ENCODE measurements at regions not wholly inside any gene's neighbourhood (a gene's known extent, or its start where the extent isn't known, plus 50 kb on each side); places are given as distances from the start of the nearest gene placed in this dataset.

DNA sequence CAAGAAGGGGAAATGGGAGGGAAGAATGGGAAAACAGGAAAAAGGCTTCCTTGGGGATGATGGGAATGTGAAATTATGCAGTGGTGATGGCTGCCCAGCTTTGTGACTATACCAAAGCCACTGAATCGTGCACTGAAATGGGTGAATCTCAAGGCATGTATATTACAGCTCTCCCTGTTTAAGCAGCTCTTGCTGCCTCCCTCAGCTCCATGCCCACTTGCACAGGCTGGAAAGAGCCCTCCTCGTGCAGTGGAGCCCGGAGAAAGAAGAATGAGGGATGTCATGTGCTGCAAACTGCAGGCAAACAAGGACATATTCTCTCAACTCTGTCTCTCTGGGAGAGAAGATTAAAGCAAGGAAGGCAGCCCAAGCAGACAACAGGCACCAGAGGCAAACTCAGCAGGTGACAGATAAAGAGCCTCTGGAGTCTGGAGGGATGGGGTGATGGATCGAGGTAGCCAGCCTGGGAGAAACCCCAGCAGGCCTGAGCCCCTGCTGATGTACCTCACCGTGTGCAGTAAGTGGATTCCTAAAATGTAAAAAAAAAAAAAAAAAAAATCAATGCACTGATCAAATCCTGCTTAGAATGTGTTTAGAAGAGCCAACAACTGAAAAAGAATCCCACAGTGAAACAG, 62.4 kb upstream of the SLC66A3 start:
- TF ChIP-seq, protein P1, sequence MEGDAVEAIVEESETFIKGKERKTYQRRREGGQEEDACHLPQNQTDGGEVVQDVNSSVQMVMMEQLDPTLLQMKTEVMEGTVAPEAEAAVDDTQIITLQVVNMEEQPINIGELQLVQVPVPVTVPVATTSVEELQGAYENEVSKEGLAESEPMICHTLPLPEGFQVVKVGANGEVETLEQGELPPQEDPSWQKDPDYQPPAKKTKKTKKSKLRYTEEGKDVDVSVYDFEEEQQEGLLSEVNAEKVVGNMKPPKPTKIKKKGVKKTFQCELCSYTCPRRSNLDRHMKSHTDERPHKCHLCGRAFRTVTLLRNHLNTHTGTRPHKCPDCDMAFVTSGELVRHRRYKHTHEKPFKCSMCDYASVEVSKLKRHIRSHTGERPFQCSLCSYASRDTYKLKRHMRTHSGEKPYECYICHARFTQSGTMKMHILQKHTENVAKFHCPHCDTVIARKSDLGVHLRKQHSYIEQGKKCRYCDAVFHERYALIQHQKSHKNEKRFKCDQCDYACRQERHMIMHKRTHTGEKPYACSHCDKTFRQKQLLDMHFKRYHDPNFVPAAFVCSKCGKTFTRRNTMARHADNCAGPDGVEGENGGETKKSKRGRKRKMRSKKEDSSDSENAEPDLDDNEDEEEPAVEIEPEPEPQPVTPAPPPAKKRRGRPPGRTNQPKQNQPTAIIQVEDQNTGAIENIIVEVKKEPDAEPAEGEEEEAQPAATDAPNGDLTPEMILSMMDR (IDR thresholded peaks at IDR 0.05) = no peak
- TF ChIP-seq, protein P2, sequence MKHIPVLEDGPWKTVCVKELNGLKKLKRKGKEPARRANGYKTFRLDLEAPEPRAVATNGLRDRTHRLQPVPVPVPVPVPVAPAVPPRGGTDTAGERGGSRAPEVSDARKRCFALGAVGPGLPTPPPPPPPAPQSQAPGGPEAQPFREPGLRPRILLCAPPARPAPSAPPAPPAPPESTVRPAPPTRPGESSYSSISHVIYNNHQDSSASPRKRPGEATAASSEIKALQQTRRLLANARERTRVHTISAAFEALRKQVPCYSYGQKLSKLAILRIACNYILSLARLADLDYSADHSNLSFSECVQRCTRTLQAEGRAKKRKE (CRISPR knock-in tag; IDR thresholded peaks at IDR 0.05; ENCODE audit: low read depth) = no peak
- TF ChIP-seq RAD21 (conservative IDR thresholded peaks at IDR 0.05 in 1 of 2, IDR thresholded peaks at IDR 0.05 in 1 of 2) (no peak), SREBF2 (IDR thresholded peaks at IDR 0.05) (no peak), EHF (CRISPR knock-in tag; IDR thresholded peaks at IDR 0.05) (no peak), TP53 (CRISPR knock-in tag; IDR thresholded peaks at IDR 0.05) (no peak), EP300 (IDR thresholded peaks at IDR 0.05) (no peak), POLR2A (IDR thresholded peaks at IDR 0.05; ENCODE audit: low read length) (no peak), RNF2 (IDR thresholded peaks at IDR 0.05; ENCODE audit: borderline replicate concordance, low read depth) (no peak)
- TF ChIP-seq, protein P3, sequence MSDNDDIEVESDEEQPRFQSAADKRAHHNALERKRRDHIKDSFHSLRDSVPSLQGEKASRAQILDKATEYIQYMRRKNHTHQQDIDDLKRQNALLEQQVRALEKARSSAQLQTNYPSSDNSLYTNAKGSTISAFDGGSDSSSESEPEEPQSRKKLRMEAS (IDR thresholded peaks at IDR 0.05) = no peak
- TF ChIP-seq, protein P4, sequence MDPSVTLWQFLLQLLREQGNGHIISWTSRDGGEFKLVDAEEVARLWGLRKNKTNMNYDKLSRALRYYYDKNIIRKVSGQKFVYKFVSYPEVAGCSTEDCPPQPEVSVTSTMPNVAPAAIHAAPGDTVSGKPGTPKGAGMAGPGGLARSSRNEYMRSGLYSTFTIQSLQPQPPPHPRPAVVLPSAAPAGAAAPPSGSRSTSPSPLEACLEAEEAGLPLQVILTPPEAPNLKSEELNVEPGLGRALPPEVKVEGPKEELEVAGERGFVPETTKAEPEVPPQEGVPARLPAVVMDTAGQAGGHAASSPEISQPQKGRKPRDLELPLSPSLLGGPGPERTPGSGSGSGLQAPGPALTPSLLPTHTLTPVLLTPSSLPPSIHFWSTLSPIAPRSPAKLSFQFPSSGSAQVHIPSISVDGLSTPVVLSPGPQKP (IDR thresholded peaks at IDR 0.05; ENCODE audit: low read depth, low read length) = no peak
- TF ChIP-seq, protein P5, sequence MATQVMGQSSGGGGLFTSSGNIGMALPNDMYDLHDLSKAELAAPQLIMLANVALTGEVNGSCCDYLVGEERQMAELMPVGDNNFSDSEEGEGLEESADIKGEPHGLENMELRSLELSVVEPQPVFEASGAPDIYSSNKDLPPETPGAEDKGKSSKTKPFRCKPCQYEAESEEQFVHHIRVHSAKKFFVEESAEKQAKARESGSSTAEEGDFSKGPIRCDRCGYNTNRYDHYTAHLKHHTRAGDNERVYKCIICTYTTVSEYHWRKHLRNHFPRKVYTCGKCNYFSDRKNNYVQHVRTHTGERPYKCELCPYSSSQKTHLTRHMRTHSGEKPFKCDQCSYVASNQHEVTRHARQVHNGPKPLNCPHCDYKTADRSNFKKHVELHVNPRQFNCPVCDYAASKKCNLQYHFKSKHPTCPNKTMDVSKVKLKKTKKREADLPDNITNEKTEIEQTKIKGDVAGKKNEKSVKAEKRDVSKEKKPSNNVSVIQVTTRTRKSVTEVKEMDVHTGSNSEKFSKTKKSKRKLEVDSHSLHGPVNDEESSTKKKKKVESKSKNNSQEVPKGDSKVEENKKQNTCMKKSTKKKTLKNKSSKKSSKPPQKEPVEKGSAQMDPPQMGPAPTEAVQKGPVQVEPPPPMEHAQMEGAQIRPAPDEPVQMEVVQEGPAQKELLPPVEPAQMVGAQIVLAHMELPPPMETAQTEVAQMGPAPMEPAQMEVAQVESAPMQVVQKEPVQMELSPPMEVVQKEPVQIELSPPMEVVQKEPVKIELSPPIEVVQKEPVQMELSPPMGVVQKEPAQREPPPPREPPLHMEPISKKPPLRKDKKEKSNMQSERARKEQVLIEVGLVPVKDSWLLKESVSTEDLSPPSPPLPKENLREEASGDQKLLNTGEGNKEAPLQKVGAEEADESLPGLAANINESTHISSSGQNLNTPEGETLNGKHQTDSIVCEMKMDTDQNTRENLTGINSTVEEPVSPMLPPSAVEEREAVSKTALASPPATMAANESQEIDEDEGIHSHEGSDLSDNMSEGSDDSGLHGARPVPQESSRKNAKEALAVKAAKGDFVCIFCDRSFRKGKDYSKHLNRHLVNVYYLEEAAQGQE (IDR thresholded peaks at IDR 0.05) = no peak

Data from A549 (cell line).